GM19099 (cell line): ENCODE measurements at regions not wholly inside any gene's neighbourhood (a gene's known extent, or its start where the extent isn't known, plus 50 kb on each side); places are given as distances from the start of the nearest gene placed in this dataset.

Source experiments
- POLR2A ChIP-seq: IDR thresholded peaks from 3 replicates; pipeline ENCODE4 v1.6.1; 2011; ENCODE audit warnings: low read depth; ENCODE audit not compliant: insufficient read length; ENCODE audit errors: extremely low read depth

DNA sequence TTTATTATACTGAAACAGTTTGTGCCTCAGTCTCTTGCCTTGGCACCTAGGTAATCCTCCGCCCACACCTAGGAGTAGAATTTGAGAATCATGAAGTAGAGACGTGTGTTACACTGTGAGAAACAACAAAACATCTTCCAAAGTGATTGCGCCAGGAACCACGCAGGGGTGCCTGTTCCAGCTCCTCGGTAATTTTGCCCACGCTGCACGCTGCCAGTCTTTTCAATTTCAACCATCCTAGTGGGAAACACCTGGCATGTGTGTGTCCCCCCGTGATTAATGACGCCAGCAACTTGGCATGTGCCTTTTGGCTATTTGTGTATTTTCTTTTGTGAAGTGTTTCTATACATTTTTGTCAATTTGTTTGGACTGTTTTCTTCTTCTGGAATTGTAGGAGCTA is 919.1 kb downstream of the BRD1 start:
- TF ChIP-seq POLR2A = no peak

DNA sequence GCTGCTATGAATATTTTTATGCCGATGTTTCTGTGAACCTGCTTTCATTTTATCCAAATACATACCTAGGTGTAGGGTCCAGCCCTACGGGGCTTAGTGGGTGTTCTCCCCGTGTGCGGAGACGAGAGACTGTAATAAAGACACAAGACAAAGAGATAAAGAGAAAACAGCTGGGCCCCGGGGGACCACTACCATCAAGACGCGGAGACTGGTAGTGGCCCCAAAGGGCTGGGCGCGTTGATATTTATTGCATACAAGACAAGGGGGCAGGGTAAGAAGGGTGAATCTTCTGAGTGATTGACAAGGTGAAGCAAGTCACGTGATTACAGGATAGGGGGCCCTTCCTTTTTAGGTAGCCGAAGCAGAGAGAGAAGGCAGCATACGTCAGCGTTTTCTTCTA is 920.1 kb downstream of the BRD1 start:
- TF ChIP-seq POLR2A = no peak

DNA sequence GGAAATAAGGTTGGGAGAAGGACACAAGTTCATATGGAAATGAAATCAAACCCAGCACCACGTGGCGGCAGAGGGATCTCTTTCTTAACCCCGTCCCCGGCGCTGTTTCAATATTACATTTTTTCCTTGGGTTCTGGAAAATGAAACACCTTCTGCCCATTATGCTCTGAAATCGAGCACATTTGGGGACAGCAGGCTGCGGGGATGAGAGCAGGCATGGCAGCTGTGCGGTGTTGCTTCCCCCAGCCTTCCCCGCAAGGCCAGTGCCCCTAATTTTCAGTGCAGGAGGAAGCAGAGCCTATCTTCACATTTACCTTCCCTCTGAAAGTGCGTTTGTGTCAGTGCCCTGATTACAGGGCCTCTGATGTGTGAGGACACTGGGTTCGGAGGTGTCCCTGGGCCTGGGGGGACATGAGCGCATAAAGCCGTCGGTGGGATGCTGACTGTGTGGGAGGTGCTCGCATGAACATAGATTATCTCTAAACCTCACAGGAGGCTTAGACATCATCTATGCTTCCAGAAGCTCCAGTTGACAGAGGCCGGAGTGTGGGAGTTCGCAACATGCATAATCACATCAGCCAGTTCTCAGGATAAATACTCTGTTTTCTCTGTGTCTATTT is 921.3 kb downstream of the BRD1 start:
- no peak for TF ChIP-seq POLR2A

DNA sequence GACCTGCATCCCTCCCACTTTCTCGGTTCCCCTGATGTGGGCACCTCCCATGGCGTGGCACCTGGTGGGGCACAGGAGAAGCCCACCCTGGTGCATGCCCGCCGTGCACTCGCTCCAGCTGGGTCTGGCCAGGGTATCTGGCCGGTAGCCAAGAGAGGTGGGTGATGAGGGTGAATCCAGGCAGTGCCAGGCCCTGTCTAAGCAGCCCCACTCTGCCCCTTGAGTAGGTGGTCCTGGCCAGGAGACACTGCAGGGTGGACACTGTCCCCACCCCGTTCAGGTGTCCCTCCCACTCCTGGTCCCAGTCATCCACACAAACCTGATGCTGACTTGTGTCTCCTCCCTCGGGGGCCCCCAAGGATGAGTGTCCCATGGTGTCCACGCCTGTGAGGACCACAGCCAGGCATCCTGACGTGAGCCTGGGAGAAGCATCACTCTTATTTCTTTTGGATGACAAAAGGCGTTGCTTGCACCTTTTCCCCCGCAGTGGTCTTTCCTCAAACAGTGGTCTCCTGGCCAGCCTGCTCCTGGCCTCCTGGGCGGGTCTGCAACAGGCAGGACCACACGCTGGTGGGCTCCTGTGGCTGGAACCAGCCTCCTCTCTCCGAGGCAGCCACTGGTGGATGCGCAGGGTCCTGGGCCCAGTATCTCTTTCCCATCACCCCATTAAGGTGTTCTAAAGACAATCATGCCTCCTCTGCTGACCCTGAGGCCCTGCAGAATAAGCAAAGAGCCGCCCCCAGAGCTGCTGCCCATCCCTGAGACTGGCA is 922.3 kb downstream of the BRD1 start:
- no peak for TF ChIP-seq POLR2A

DNA sequence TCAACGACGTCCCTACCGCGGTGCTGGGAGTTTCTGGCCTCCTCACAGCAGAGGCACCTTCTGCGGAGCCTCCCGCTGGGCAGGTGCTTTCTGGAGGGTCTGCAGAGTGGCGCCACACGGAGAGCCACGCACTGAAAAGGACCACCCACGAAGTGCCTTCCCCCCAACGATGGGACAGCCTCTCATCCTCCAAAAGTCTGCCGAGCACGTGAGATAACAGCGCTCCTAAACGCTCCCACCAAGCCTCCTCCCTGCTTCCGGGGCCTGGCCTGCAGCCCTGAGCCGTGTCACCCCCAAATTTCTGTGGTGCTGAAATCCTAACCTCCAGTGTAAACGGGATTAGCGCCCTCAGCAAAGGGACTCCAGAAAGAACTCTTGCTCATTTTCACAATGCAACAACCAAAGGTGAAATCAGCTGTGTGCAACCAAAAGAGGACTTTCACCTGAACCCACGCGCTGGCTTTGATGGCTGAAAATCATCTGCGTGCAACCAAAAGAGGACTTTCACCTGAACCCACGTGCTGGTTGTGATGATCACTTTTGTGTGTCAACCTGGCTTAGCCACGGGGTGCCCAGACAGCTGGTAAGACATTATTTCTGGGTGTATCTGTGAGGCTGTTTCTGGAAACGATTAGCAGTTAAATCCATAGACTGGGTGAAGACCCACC is 924.6 kb downstream of the BRD1 start:
- no peak for TF ChIP-seq POLR2A

DNA sequence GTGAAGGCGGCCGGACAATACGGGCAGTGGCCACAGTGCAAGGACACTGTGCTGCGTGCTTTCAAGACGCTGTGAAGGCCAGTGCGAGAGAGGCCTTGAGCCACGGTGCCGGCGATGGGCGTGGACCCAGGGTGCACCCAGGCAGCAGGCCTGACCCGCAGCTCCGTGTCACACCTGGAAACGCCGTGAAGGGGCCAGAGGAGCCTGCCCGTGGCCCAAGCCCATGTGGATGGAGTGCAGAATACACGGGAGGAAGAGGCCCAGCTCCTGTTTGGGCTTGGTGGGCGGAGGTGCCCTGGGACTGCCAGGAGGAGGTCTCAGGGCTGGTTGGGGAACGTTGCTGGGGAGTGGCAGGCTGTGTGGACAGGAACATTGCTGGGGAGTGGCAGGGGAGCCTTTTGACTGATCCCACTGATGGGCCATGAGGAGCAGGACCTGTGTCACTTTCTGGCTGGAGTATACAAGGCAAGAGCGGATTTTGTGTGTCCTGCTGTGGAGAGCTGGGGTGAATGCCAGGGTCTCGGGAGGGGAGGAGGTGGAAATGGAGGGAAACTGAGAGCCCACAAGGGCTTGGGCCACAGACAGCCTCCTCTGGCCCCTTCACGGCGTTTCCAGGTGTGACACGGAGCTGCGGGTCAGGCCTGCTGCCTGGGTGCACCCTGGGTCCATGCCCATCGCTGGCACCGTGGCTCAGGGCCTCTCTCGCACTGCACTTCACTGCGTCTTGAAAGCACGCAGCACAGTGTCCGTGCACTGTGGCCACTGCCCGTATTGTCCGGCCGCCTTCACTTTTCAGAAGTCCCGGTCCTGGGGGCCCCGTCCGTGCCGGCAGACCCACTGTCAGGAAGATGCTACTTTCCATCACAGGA is 925.4 kb downstream of the BRD1 start:
- TF ChIP-seq POLR2A = no peak

DNA sequence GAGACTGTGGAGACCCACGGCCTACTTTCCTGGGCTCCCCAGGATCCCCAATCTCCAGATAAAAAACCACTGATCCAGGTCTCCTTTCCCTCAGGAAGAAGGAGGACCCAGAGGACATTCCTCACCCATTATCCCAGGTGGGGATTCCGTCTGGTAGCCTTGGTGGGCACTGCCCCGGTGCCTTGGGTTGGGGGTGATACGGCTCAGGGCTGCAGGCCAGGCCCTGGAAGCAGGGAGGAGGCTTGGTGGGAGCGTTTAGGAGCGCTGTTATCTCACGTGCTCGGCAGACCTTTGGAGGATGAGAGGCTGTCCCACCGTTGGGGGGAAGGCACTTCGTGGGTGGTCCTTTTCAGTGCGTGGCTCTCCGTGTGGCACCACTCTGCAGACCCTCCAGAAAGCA is 926.3 kb downstream of the BRD1 start:
- TF ChIP-seq POLR2A = no peak

DNA sequence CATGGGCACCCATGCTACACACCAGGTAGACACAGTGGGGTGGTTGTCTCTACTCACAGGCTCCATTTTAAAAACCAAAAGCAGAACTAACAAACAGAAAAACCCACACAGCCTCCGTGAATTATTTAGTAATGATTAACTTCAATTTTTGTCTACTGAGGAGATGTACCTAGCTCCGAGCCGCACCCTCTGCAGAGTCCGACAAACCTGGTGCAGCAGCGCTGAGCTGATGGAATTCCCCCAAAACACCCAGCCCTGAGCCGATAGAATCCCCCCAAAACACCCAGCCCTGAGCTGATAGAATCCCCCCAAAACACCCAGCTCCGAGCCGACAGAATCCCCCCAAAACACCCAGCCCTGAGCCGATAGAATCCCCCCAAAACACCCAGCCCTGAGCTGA is 927.0 kb downstream of the BRD1 start:
- no peak for TF ChIP-seq POLR2A

DNA sequence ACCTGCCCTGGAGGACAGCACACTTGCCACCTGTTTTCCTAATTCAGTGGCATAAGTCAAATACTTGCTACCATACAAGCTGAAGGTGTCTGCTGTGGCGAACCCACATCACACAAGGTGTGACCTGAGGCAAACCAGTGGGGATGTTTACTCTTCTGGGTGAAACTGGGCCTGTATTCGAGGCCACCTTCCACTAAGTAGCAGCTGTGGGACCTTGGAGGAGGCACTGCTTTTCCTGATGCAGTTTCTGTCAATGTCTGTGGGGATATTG is 927.4 kb downstream of the BRD1 start:
- TF ChIP-seq POLR2A = no peak

DNA sequence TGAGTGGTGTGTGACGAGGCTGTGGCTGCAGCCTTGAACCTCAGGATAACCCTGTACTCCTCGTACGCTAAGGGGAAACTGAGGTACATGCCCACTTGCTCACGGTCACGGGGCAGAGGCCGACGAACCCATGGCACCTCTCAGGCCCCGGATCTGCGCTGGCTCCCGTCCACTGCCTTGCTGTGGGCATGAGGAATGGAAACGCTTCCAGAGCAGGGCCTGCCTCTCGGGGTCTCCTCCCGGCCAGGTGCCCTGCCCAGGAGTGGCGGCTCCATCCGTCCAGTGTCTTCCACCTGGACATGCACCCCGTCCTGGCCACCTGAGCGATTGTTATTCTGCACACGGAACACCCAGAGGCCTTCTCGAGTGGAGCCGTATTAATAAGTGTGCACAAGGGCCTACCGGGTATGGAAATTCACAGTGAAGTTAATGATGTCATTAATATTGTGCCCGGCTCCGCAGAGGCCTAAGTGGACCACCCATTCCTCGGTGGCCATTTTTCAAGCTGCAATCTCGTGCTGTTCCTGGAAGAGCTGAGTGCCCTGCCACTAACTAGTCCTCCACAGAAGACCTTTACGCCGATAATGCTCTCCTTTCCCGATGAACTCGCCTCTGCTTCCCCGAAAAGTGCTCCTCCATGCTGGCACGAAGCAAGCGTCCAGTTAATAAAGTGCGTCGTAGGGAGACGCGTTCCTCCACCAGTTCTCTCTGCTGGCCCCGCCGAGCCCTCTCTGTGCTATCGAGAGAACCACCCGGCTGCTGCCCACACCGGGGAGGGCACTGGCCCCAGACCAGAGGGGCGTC is 927.9 kb downstream of the BRD1 start:
- TF ChIP-seq POLR2A = no peak

DNA sequence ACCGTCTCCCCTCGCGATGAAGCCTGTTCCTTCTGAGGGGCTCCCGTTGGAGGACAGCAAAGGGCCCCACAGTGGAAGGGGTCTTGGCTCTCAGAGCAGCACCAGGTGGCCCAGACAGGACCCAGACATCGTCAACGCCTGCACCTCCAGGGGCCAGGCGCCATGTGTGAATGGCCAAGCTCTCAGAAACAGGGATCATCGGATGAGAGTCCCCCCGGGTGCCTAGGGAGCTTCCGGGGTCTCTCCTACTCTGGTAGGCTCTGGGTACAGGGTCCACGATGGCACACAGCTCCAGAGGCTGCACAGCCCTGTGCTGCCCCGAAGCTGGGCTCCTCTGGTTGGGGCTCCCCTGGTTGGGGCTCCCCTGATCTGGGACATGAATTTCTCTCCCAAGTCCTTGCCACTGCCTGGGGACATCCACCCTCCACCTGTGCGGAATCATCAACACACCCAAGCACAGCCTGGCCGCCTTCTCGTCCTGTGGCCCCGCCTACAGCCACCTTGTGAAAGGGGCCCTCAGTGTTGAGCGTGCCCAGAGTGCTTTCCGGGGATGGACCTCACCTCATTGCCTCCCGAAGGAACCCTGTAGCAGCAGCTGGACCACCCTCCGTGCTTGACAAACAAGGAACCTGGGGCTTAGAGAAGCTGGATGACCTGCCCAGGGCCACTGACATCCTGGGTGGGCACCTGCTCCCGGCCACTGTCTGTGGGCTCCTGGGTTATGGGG is 929.0 kb downstream of the BRD1 start:
- no peak for TF ChIP-seq POLR2A

DNA sequence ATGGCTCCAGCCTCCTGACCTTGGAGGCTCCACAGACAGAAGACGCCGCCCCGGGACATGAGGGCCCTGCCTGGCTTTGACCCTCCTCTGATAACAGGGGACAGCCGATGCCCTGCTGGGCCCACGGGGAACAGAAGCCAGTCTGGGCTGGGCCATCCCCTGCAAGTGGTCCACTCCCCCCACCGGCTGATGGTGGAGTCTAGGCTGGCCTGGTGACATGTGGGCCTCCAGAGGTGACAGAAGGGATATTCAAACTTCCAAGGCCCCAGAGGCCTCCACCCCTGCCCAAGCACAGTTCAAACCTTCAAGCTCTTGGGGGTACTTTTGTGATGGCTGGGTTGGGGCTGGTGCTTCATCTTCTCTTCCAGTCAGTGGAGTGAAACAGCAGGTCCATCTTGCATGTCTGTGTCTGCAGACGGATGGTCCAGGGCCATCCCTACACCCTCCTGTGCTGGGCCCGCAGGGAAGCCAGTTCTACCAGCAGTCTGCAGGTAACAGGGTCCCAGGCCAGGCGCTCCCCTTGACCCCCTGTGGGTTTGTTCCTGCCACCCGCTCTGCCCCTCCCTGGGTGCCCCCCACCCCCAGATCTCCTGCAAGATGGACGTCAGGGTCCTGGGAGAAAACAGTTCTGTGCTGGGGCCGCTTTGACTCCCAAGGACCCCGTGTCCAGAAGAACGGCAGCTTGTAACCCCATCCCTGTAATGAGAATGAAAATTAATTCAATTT is 929.9 kb downstream of the BRD1 start:
- no peak for TF ChIP-seq POLR2A
